ENCODE measurements at regions not wholly inside any gene's neighbourhood (a gene's known extent, or its start where the extent isn't known, plus 50 kb on each side); places are given as distances from the start of the nearest gene placed in this dataset.
A peak's percentile ranks its signal among the peaks of the same experiment; 100 is the strongest.

DNA sequence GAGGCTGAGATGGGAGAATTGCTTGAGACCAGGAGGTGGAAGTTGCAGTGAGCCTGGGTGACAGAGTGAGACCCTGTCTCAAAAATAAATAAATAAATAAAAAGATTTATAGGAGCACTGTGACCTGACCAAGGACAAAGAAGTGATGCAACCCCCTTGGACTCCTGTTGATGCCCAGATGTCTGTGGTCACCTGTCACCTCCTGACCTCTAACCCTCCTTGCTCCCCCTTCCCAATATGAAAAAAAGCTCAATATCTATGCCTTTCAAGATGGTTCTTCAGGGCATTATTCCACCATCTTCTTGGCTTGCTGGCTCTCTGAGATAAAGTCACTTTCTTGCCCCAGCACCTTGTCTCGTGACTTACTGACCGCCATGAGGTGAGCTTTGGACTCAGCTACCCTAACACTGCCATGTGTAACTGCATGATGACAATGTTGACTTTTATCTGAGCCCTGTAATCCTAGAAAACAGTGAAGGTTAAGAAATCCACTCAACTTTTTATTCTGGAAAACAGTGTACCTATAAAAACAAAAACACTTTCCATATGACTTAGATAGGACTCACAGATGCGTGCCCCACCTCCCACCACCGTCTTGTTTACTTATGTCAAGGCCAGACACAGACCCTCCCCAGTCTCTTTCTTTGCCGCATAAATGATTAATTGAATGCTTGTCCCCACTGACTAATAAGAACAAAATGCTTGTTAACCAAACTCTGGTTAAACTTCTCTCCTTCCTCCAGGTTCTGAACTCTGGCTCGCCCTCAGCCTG lies 360.5 kb downstream of the BUD13 start (continued):
- TF ChIP-seq, protein P1, sequence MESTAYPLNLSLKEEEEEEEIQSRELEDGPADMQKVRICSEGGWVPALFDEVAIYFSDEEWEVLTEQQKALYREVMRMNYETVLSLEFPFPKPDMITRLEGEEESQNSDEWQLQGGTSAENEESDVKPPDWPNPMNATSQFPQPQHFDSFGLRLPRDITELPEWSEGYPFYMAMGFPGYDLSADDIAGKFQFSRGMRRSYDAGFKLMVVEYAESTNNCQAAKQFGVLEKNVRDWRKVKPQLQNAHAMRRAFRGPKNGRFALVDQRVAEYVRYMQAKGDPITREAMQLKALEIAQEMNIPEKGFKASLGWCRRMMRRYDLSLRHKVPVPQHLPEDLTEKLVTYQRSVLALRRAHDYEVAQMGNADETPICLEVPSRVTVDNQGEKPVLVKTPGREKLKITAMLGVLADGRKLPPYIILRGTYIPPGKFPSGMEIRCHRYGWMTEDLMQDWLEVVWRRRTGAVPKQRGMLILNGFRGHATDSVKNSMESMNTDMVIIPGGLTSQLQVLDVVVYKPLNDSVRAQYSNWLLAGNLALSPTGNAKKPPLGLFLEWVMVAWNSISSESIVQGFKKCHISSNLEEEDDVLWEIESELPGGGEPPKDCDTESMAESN (CRISPR knock-in tag; conservative IDR thresholded peaks at IDR 0.05): no peak
- TF ChIP-seq, protein P2, sequence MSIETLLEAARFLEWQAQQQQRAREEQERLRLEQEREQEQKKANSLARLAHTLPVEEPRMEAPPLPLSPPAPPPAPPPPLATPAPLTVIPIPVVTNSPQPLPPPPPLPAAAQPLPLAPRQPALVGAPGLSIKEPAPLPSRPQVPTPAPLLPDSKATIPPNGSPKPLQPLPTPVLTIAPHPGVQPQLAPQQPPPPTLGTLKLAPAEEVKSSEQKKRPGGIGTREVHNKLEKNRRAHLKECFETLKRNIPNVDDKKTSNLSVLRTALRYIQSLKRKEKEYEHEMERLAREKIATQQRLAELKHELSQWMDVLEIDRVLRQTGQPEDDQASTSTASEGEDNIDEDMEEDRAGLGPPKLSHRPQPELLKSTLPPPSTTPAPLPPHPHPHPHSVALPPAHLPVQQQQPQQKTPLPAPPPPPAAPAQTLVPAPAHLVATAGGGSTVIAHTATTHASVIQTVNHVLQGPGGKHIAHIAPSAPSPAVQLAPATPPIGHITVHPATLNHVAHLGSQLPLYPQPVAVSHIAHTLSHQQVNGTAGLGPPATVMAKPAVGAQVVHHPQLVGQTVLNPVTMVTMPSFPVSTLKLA (IDR thresholded peaks at IDR 0.05): peak; percentile 61
- no peak for TF ChIP-seq ZNF224 (CRISPR knock-in tag; IDR thresholded peaks at IDR 0.05)
- TF ChIP-seq JUN (CRISPR knock-in tag; IDR thresholded peaks at IDR 0.05): 0 out of 2 replicates have a peak, but pooled peaks have one; percentile 36
- peak; percentile 86 for TF ChIP-seq NCOR1 (IDR thresholded peaks at IDR 0.05; ENCODE audit: borderline replicate concordance, low read length)
- TF ChIP-seq CBX5 (CRISPR knock-in tag; IDR thresholded peaks at IDR 0.05; ENCODE audit: borderline replicate concordance): no peak; the same call in 1 of the 2 replicates
- no peak for TF ChIP-seq ZNF83 (CRISPR knock-in tag; IDR thresholded peaks at IDR 0.05; ENCODE audit: borderline replicate concordance)
- TF ChIP-seq ZC3H13 (CRISPR knock-in tag; IDR thresholded peaks at IDR 0.05): 0 out of 2 replicates have a peak, but pooled peaks have one; percentile 23
- peak; percentile 61; the same call in 1 of the 2 replicates for TF ChIP-seq SOX5 (CRISPR knock-in tag; IDR thresholded peaks at IDR 0.05; ENCODE audit: borderline replicate concordance)
- no peak for TF ChIP-seq REXO4 (CRISPR knock-in tag; IDR thresholded peaks at IDR 0.05; ENCODE audit: borderline replicate concordance)
- peak; percentile 53; the same call in 1 of the 2 replicates for TF ChIP-seq MEF2D (CRISPR knock-in tag; IDR thresholded peaks at IDR 0.05)
- TF ChIP-seq FOXA3 (CRISPR knock-in tag; IDR thresholded peaks at IDR 0.05): peak; percentile 86
- 0 out of 2 replicates have a peak, but pooled peaks have one; percentile 58 for TF ChIP-seq DNMT3B (CRISPR knock-in tag; conservative IDR thresholded peaks at IDR 0.05)
- peak; percentile 60; the same call in 1 of the 2 replicates for TF ChIP-seq MYC (CRISPR knock-in tag; IDR thresholded peaks at IDR 0.05; ENCODE audit: borderline replicate concordance)
- no peak for TF ChIP-seq CBX2 (IDR thresholded peaks at IDR 0.05; ENCODE audit: low read depth, low read length)
- TF ChIP-seq CBX2 (CRISPR knock-in tag; IDR thresholded peaks at IDR 0.05; ENCODE audit: low read depth): no peak
- no peak for TF ChIP-seq NCOA1 (CRISPR knock-in tag; IDR thresholded peaks at IDR 0.05)
- peak; percentile 57 for TF ChIP-seq SALL1 (CRISPR knock-in tag; IDR thresholded peaks at IDR 0.05)
- TF ChIP-seq HNF4A (CRISPR knock-in tag; IDR thresholded peaks at IDR 0.05): peak; percentile 95
- peak; percentile 40; the same call in 1 of the 2 replicates for TF ChIP-seq NR2C2 (CRISPR knock-in tag; IDR thresholded peaks at IDR 0.05; ENCODE audit: borderline replicate concordance)
- TF ChIP-seq, protein P3, sequence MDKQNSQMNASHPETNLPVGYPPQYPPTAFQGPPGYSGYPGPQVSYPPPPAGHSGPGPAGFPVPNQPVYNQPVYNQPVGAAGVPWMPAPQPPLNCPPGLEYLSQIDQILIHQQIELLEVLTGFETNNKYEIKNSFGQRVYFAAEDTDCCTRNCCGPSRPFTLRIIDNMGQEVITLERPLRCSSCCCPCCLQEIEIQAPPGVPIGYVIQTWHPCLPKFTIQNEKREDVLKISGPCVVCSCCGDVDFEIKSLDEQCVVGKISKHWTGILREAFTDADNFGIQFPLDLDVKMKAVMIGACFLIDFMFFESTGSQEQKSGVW (CRISPR knock-in tag; IDR thresholded peaks at IDR 0.05; ENCODE audit: borderline replicate concordance): no peak
- 0 out of 2 replicates have a peak, but pooled peaks have one; percentile 55 for TF ChIP-seq ZNF816 (CRISPR knock-in tag; IDR thresholded peaks at IDR 0.05; ENCODE audit: borderline replicate concordance)
- TF ChIP-seq NFIC (IDR thresholded peaks at IDR 0.05; ENCODE audit: low read length): 0 out of 2 replicates have a peak, but pooled peaks have one; percentile 68
- TF ChIP-seq, protein P4, sequence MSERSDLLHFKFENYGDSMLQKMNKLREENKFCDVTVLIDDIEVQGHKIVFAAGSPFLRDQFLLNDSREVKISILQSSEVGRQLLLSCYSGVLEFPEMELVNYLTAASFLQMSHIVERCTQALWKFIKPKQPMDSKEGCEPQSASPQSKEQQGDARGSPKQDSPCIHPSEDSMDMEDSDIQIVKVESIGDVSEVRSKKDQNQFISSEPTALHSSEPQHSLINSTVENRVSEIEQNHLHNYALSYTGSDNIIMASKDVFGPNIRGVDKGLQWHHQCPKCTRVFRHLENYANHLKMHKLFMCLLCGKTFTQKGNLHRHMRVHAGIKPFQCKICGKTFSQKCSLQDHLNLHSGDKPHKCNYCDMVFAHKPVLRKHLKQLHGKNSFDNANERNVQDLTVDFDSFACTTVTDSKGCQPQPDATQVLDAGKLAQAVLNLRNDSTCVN (CRISPR knock-in tag; IDR thresholded peaks at IDR 0.05; ENCODE audit: borderline replicate concordance): no peak

All from HepG2 (cell line).